Breast epithelium (tissue), 3 donors: ENCODE measurements at regions not wholly inside any gene's neighbourhood (a gene's known extent, or its start where the extent isn't known, plus 50 kb on each side); places are given as distances from the start of the nearest gene placed in this dataset.

Experiments used
- CTCF ChIP-seq, 3 donors: fragments of 450-650 bp; IDR thresholded peaks; one replicate each; pipeline ENCODE4 v1.5.1; 2016 to 2017; ENCODE audit warnings: antibody characterized with exemption in 3 of 3, mild to moderate bottlenecking in 3 of 3, moderate library complexity in 3 of 3
- POLR2A ChIP-seq: fragments of 450-650 bp; IDR thresholded peaks from one replicate; pipeline ENCODE4 v1.6.1; 2016; ENCODE audit warnings: antibody characterized with exemption, mild to moderate bottlenecking, moderate library complexity
- POLR2AphosphoS5 ChIP-seq, 3 donors: sonication (generic); formaldehyde crosslinking; IDR thresholded peaks; one replicate each; pipeline ENCODE4 v1.6.1; 2017; ENCODE audit warnings: antibody characterized with exemption in 3 of 3

- TF ChIP-seq CTCF (IDR thresholded peaks at IDR 0.05): no peak
- TF ChIP-seq POLR2A: no peak
- TF ChIP-seq POLR2AphosphoS5 (IDR thresholded peaks at IDR 0.05): no peak
These were observed 239.7 kb downstream of the SNAPC1 start for GRCh38 chr14:62001963-62002362.
